ENCODE measurements at regions not wholly inside any gene's neighbourhood (a gene's known extent, or its start where the extent isn't known, plus 50 kb on each side); places are given as distances from the start of the nearest gene placed in this dataset.
A peak's percentile ranks its signal among the peaks of the same experiment; 100 is the strongest.

DNA sequence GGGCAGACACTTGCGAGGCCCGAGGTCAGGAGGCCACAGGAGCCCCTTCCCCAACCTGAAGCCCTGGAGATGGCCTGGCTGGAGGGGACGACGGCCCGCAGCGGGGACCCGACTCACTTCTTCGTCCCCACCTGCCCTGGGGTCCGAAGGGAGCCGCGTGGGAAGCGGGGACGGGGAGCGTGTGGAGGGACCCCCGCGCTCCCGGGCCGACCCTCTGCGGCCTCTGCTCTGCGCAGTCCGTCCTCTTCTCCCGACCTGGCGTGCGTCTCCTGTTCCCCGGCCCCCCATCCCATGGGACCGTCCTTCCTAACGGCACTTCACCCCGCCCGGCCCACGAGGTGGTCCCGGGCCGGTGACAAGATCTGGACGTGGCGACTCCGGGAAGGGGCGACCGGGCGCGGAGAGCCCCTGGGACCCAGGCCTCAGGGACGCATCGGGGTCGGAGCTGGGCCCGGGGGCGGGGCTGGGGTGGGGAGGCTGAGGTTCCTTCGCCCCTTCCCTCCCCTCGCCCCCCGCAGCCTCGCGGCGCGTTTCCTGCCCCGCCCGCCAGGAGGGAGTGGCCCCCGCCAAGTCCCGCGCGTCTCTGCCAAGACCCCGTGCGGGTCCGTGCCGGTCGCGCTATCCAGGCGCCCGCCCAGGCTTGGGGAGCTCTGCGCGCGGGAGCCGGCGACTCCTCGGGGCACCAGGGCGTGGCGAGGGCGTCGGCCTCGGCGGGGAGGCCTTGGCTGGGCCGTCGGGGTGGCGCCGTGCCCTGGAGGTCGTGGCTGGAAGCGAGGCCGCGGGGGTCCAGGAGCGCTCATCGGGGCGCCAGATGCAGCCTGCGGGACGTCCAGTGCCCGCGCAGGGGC, 97.1 kb downstream of the TNFAIP2 start:
- FAIRE-seq (no peak), DNase-seq (ENCODE audit: low read depth, low spot score) (no peak)
- Histone ChIP-seq H3K27ac (ENCODE audit: insufficient read depth, low read depth, low read length) (no peak overlapping the region), H4K20me1 (replicated peaks; ENCODE audit: control insufficient read depth, extremely low read depth, insufficient read depth, low read length) (no peaks in the 10 kb centered on the region), H3K4me3 (replicated peaks in 1 of 3; ENCODE audit: insufficient read depth in 1 of 3, low read depth in 1 of 3, low read length in 3 of 3) (peak overlapping the region in 1 of 3 experiments; percentile 13), H3K9ac (replicated peaks; ENCODE audit: extremely low read depth, insufficient read depth, low read length) (no peak overlapping the region), H3K9me3 (replicated peaks; ENCODE audit: control insufficient read depth, insufficient read depth, low read length) (no peaks in the 10 kb centered on the region), H3K27me3 (ENCODE audit: control insufficient read depth in 2 of 2, insufficient read depth in 2 of 2, low read length in 2 of 2) (peaks cover 10 to 20% of the 10 kb centered on the region in 2 experiments), H3K36me3 (ENCODE audit: control insufficient read depth in 2 of 2, extremely low read depth in 1 of 2, insufficient read depth in 2 of 2, low read length in 2 of 2) (no peaks in the 10 kb centered on the region), H3K79me2 (ENCODE audit: control insufficient read depth, insufficient read depth, low read length) (no peaks in the 10 kb centered on the region), H3K4me1 (ENCODE audit: control insufficient read depth, extremely low read depth, insufficient read depth, low read length) (no peaks in the 10 kb centered on the region), H3K4me2 (ENCODE audit: insufficient read depth, low read length) (peak overlapping the region; percentile 55), H3K9me1 (replicated peaks; ENCODE audit: control insufficient read depth, extremely low read depth, insufficient read depth, low read length) (no peaks in the 10 kb centered on the region), H2AFZ (ENCODE audit: low read depth, low read length) (peak overlapping the region; percentile 55)
- BruUV-seq (replicated peaks) = no TSS peak
- intact Hi-C loops (cut with micrococcal nuclease) (no loop called here), dilution Hi-C loops (cut with MboI; ENCODE audit: extremely low pct_ligation_motif_present, low sequenced_read_pairs) (no loop called here)
- CTCF ChIA-PET = interaction anchor here (0.7 to 1.2 kb wide), 4 partner anchors 15 to 116 kb away, joined by 3 read pairs; no protein-coding TSS in a partner anchor
- POLR2A ChIA-PET = no interaction called here
- no peak for TF ChIP-seq POLR2AphosphoS5 (IDR thresholded peaks at IDR 0.05; ENCODE audit: insufficient read depth, low read depth, low read length)
- no peak for TF ChIP-seq JUN (IDR thresholded peaks at IDR 0.05; ENCODE audit: borderline replicate concordance, insufficient read depth, insufficient read length, low read depth)
- no peak for TF ChIP-seq MYC (IDR thresholded peaks at IDR 0.05; ENCODE audit: low read depth, low read length)
- peak; percentile 80 for TF ChIP-seq EZH2 (IDR thresholded peaks at IDR 0.05; ENCODE audit: borderline replicate concordance, low read depth, low read length, severe bottlenecking)
- TF ChIP-seq FOS (IDR thresholded peaks at IDR 0.05; ENCODE audit: borderline replicate concordance, insufficient read depth, low read length) = no peak
- TF ChIP-seq POLR2A (IDR thresholded peaks at IDR 0.05; ENCODE audit: low read depth, low read length) = no peak
- TF ChIP-seq, protein P1, sequence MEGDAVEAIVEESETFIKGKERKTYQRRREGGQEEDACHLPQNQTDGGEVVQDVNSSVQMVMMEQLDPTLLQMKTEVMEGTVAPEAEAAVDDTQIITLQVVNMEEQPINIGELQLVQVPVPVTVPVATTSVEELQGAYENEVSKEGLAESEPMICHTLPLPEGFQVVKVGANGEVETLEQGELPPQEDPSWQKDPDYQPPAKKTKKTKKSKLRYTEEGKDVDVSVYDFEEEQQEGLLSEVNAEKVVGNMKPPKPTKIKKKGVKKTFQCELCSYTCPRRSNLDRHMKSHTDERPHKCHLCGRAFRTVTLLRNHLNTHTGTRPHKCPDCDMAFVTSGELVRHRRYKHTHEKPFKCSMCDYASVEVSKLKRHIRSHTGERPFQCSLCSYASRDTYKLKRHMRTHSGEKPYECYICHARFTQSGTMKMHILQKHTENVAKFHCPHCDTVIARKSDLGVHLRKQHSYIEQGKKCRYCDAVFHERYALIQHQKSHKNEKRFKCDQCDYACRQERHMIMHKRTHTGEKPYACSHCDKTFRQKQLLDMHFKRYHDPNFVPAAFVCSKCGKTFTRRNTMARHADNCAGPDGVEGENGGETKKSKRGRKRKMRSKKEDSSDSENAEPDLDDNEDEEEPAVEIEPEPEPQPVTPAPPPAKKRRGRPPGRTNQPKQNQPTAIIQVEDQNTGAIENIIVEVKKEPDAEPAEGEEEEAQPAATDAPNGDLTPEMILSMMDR (IDR thresholded peaks at IDR 0.05; ENCODE audit: extremely low read depth in 1 of 2, insufficient read depth in 1 of 2, low read depth in 1 of 2, low read length in 2 of 2) = no peak

Data from endothelial cell of umbilical vein (primary cell).